ENCODE measurements at regions not wholly inside any gene's neighbourhood (a gene's known extent, or its start where the extent isn't known, plus 50 kb on each side); places are given as distances from the start of the nearest gene placed in this dataset.

GRCh38 chr1:93749487-93749886 lies 67.8 kb upstream of the BCAR3 start:
- Histone ChIP-seq H4K20me1 (ENCODE audit: insufficient read depth) (no peaks in the 10 kb centered on the region), H3K4me1 (ENCODE audit: low read depth, poor library complexity, severe bottlenecking) (peaks cover 48% of the 10 kb centered on the region), H3K27ac (peak overlapping the region; percentile 8; the same call in 1 of the 2 replicates), H2AFZ (ENCODE audit: low read depth) (peak overlapping the region; percentile 35; the same call in 1 of the 2 replicates), H3K9ac (no peak overlapping the region; the same call in 1 of the 2 replicates), H3K27me3 (ENCODE audit: insufficient read depth, low read depth) (no peaks in the 10 kb centered on the region), H3K36me3 (ENCODE audit: insufficient read depth) (no peaks in the 10 kb centered on the region), H3K79me2 (ENCODE audit: insufficient read depth, low read depth) (no peaks in the 10 kb centered on the region), H3K4me2 (peak overlapping the region; percentile 41), H3K4me3 (IDR thresholded peaks at IDR 0.05; ENCODE audit: insufficient read depth, low read depth, low read length) (no peak overlapping the region)
- no peak for TF ChIP-seq CTCF (conservative IDR thresholded peaks at IDR 0.05; ENCODE audit: low read depth, low read length)

GRCh38 chr1:93746021-93746812 lies 64.6 kb upstream of the BCAR3 start:
- no peaks in the 10 kb centered on the region for H3K27me3 ChIP-seq (ENCODE audit: insufficient read depth, low read depth)
- H3K36me3 ChIP-seq (ENCODE audit: insufficient read depth), result no peaks in the 10 kb centered on the region
- H3K27ac ChIP-seq, result no peak overlapping the region; the same call in 1 of the 2 replicates

GRCh38 chr1:93744299-93744988 lies 62.8 kb upstream of the BCAR3 start:
- no peak for TF ChIP-seq CTCF (conservative IDR thresholded peaks at IDR 0.05; ENCODE audit: low read depth, low read length)
- peak overlapping the region; percentile 73 for H3K27ac ChIP-seq

More at GRCh38 chr1:93746021-93746812, 64.6 kb upstream of the BCAR3 start:
- H3K4me2 ChIP-seq, result peak overlapping the region; percentile 62; the same call in 1 of the 2 replicates
- H3K4me3 ChIP-seq (IDR thresholded peaks at IDR 0.05; ENCODE audit: insufficient read depth, low read depth, low read length), result no peak overlapping the region
- no peaks in the 10 kb centered on the region for H3K79me2 ChIP-seq (ENCODE audit: insufficient read depth, low read depth)
- no peaks in the 10 kb centered on the region for H4K20me1 ChIP-seq (ENCODE audit: insufficient read depth)
- TF ChIP-seq CTCF (conservative IDR thresholded peaks at IDR 0.05; ENCODE audit: low read depth, low read length), result no peak
- no peak overlapping the region for H2AFZ ChIP-seq (ENCODE audit: low read depth)
- peaks cover 62% of the 10 kb centered on the region for H3K4me1 ChIP-seq (ENCODE audit: low read depth, poor library complexity, severe bottlenecking)
- no peak overlapping the region for H3K9ac ChIP-seq

GRCh38 chr1:93743465-93743864 lies 61.8 kb upstream of the BCAR3 start:
- no peaks in the 10 kb centered on the region for H3K27me3 ChIP-seq (ENCODE audit: insufficient read depth, low read depth)
- H4K20me1 ChIP-seq (ENCODE audit: insufficient read depth), result no peaks in the 10 kb centered on the region
- H3K4me1 ChIP-seq (ENCODE audit: low read depth, poor library complexity, severe bottlenecking), result peaks cover 39% of the 10 kb centered on the region

More at GRCh38 chr1:93744299-93744988, 62.8 kb upstream of the BCAR3 start:
- H3K9ac ChIP-seq, result peak overlapping the region; percentile 37; the same call in 1 of the 2 replicates
- H3K4me2 ChIP-seq, result peak overlapping the region; percentile 62
- no peak overlapping the region for H3K4me3 ChIP-seq (IDR thresholded peaks at IDR 0.05; ENCODE audit: insufficient read depth, low read depth, low read length)
- no peaks in the 10 kb centered on the region for H3K27me3 ChIP-seq (ENCODE audit: insufficient read depth, low read depth)
- no peaks in the 10 kb centered on the region for H3K79me2 ChIP-seq (ENCODE audit: insufficient read depth, low read depth)
- H2AFZ ChIP-seq (ENCODE audit: low read depth), result peak overlapping the region; percentile 62
- H3K36me3 ChIP-seq (ENCODE audit: insufficient read depth), result no peaks in the 10 kb centered on the region
- H3K4me1 ChIP-seq (ENCODE audit: low read depth, poor library complexity, severe bottlenecking), result peaks cover 49% of the 10 kb centered on the region
- no peaks in the 10 kb centered on the region for H4K20me1 ChIP-seq (ENCODE audit: insufficient read depth)

More at GRCh38 chr1:93743465-93743864, 61.8 kb upstream of the BCAR3 start:
- Histone ChIP-seq H3K36me3 (ENCODE audit: insufficient read depth) (no peaks in the 10 kb centered on the region), H3K4me3 (IDR thresholded peaks at IDR 0.05; ENCODE audit: insufficient read depth, low read depth, low read length) (no peak overlapping the region), H2AFZ (ENCODE audit: low read depth) (no peak overlapping the region), H3K9ac (no peak overlapping the region), H3K4me2 (peak overlapping the region; percentile 62; the same call in 1 of the 2 replicates), H3K27ac (no peak overlapping the region; the same call in 1 of the 2 replicates), H3K79me2 (ENCODE audit: insufficient read depth, low read depth) (no peaks in the 10 kb centered on the region)
- no peak for TF ChIP-seq CTCF (conservative IDR thresholded peaks at IDR 0.05; ENCODE audit: low read depth, low read length)

All from KMS-11 (cell line).